A673 (cell line): ENCODE measurements at regions not wholly inside any gene's neighbourhood (a gene's known extent, or its start where the extent isn't known, plus 50 kb on each side); places are given as distances from the start of the nearest gene placed in this dataset.

ENCODE experiments used
- BruUV-seq: library from RNA; stranded (reverse); fragments of 400-500 nt; replicated peaks from 2 replicates; lab custom pipeline; 2021; lab: Mats Ljungman, UMichigan
- CTCF ChIA-PET: fragments of 300-600 bp; sonication (Branson Sonifier 250); formaldehyde crosslinking; loops from one replicate; lab custom pipeline; 2022; ENCODE audit warnings: antibody characterized with exemption; lab: Charles Lee
- POLR2A ChIA-PET: fragments of 300-600 bp; sonication (Branson Sonifier 250); formaldehyde crosslinking; loops from one replicate; lab custom pipeline; 2022; ENCODE audit warnings: antibody characterized with exemption; ENCODE audit not compliant: low non-redundant PET; lab: Charles Lee
- DNase-seq: peaks from one replicate; pipeline ENCODE4 v3.0.0-alpha.2; 2015; ENCODE audit warnings: low spot score
- H3K27ac ChIP-seq: fragments of 200-600 bp; sonication (generic); 2 replicates; pipeline ENCODE4 v1.5.1; 2016; ENCODE audit warnings: mixed run types, low read depth, mild to moderate bottlenecking, mixed read lengths, antibody characterized with exemption, low read length; ENCODE audit not compliant: poor library complexity, severe bottlenecking
- H3K27me3 ChIP-seq: fragments of 200-600 bp; sonication (generic); replicated peaks from 2 replicates; pipeline ENCODE4 v1.6.1; 2017; ENCODE audit warnings: mixed run types, low read depth, mild to moderate bottlenecking, mixed read lengths, antibody characterized with exemption, low read length; ENCODE audit not compliant: insufficient read depth, poor library complexity
- H3K36me3 ChIP-seq: fragments of 200-600 bp; sonication (generic); 2 replicates; pipeline ENCODE4 v1.6.1; 2016; ENCODE audit warnings: mixed run types, mild to moderate bottlenecking, mixed read lengths, antibody characterized with exemption, low read length; ENCODE audit not compliant: insufficient read depth, poor library complexity, severe bottlenecking
- H3K4me1 ChIP-seq: fragments of 200-600 bp; sonication (generic); 2 replicates; pipeline ENCODE4 v1.6.1; 2017; ENCODE audit warnings: mixed run types, mild to moderate bottlenecking, mixed read lengths, antibody characterized with exemption, low read length; ENCODE audit not compliant: insufficient read depth, poor library complexity, severe bottlenecking
- H3K4me3 ChIP-seq: fragments of 200-600 bp; sonication (generic); 2 replicates; pipeline ENCODE4 v1.5.1; 2016; ENCODE audit warnings: low read depth, mixed run types, mild to moderate bottlenecking, mixed read lengths, low read length; ENCODE audit not compliant: poor library complexity, severe bottlenecking
- H3K9me3 ChIP-seq: fragments of 200-600 bp; sonication (generic); 2 replicates; pipeline ENCODE4 v1.6.1; 2016; ENCODE audit warnings: mixed run types, low read depth, mild to moderate bottlenecking, mixed read lengths, antibody characterized with exemption, low read length; ENCODE audit not compliant: poor library complexity, severe bottlenecking
- EZH2 ChIP-seq: fragments of 200-600 bp; sonication (generic); IDR thresholded peaks from 2 replicates; pipeline ENCODE4 v1.6.1; 2017; ENCODE audit warnings: borderline replicate concordance, low read depth, mild to moderate bottlenecking, mixed read lengths, antibody characterized with exemption, low read length; ENCODE audit not compliant: poor library complexity, severe bottlenecking
- intact Hi-C: fragments of 100-400 bp; cut with micrococcal nuclease; formaldehyde crosslinking; loops from one replicate; pipeline ENCODE4 v1.10.0; 2022; ENCODE audit not compliant: unreplicated experiment
- TF ChIP-seq, protein P1 (sequence below): fragments of 300-800, 200-600 bp; sonication (generic); conservative IDR thresholded peaks from 2 replicates; pipeline ENCODE4 v1.5.1; 2017; ENCODE audit warnings: low read depth, mild to moderate bottlenecking, antibody characterized with exemption, low read length, moderate library complexity, mixed read lengths

GRCh38 chr3:159829056-159829455, 159.6 kb upstream of the IL12A start:
- Histone ChIP-seq H3K27ac (peak overlapping the region; percentile 51), H3K27me3 (no peaks in the 10 kb centered on the region), H3K4me1 (peaks cover 23% of the 10 kb centered on the region), H3K36me3 (no peaks in the 10 kb centered on the region), H3K9me3 (no peaks in the 10 kb centered on the region), H3K4me3 (no peak overlapping the region)
- CTCF ChIA-PET = interaction anchor here (0.7 to 2.5 kb wide), 7 partner anchors 8 to 177 kb away, joined by 3 to 14 read pairs (median 3); no protein-coding TSS in a partner anchor
- POLR2A ChIA-PET = no interaction called here
- no TSS peak for BruUV-seq
- intact Hi-C loops = loop anchor here (2.0 kb wide), 3 partner anchors 44 to 178 kb away; no protein-coding TSS in a partner anchor
- TF ChIP-seq, protein P1, sequence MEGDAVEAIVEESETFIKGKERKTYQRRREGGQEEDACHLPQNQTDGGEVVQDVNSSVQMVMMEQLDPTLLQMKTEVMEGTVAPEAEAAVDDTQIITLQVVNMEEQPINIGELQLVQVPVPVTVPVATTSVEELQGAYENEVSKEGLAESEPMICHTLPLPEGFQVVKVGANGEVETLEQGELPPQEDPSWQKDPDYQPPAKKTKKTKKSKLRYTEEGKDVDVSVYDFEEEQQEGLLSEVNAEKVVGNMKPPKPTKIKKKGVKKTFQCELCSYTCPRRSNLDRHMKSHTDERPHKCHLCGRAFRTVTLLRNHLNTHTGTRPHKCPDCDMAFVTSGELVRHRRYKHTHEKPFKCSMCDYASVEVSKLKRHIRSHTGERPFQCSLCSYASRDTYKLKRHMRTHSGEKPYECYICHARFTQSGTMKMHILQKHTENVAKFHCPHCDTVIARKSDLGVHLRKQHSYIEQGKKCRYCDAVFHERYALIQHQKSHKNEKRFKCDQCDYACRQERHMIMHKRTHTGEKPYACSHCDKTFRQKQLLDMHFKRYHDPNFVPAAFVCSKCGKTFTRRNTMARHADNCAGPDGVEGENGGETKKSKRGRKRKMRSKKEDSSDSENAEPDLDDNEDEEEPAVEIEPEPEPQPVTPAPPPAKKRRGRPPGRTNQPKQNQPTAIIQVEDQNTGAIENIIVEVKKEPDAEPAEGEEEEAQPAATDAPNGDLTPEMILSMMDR = no peak
- no peak for TF ChIP-seq EZH2
- peak; percentile 18 for DNase-seq

- Histone ChIP-seq H3K4me1 (peaks cover 23% of the 10 kb centered on the region), H3K4me3 (no peak overlapping the region), H3K27ac (peak overlapping the region; percentile 51), H3K36me3 (no peaks in the 10 kb centered on the region), H3K27me3 (no peaks in the 10 kb centered on the region), H3K9me3 (no peaks in the 10 kb centered on the region)
- POLR2A ChIA-PET = no interaction called here
- CTCF ChIA-PET = interaction anchor here (0.6 to 2.5 kb wide), 3 partner anchors 10 to 176 kb away, joined by 3 to 14 read pairs (median 3); no protein-coding TSS in a partner anchor
- BruUV-seq = no TSS peak
- intact Hi-C loops = loop anchor here (2.0 kb wide), 3 partner anchors 43 to 177 kb away; no protein-coding TSS in a partner anchor
- peak; percentile 86 for DNase-seq
- no peak for TF ChIP-seq EZH2
- TF ChIP-seq, protein P1 = no peak
Observed at GRCh38 chr3:159829539-159830227, 159.0 kb upstream of the IL12A start.

DNA sequence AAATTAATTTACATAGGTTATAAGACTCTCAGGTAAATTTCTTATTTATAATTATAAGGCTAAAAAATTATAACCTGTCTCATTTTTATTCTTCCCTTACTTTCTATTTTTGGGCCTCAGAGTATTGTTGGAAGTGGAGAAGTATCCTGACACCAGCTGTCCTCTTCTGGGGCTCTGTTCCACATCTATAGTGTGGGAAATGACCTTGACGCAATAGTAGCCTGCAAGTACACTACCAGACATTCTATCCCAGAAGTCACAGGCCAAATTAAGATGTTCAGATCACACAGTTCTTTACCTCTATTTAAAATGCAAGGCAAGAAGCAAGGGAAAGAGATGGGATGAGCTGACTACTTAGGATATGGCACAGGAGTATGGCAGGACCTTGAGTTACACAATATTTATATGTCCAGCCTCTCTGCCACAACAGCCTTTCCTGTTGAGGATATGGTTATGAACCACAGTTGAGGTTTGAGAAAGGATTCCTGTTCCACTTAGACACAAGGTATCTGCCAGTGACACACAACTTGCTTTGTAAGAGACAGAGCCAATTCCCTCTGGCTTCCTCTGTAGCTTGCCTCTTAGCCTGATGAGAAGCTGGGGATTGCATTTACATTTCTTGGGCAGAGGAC, 158.0 kb upstream of the IL12A start:
- H3K27me3 ChIP-seq = no peaks in the 10 kb centered on the region
- ChIA-PET POLR2A (no interaction called here), CTCF (no interaction called here)
- no peak for DNase-seq
- H3K4me3 ChIP-seq = no peak overlapping the region
- no TSS peak for BruUV-seq
- no peak for TF ChIP-seq EZH2
- TF ChIP-seq, protein P1 = no peak
- no peaks in the 10 kb centered on the region for H3K9me3 ChIP-seq
- no peak overlapping the region for H3K27ac ChIP-seq
- peaks cover 23% of the 10 kb centered on the region for H3K4me1 ChIP-seq
- intact Hi-C loops = no loop called here
- no peaks in the 10 kb centered on the region for H3K36me3 ChIP-seq
